ENCODE measurements at regions not wholly inside any gene's neighbourhood (a gene's known extent, or its start where the extent isn't known, plus 50 kb on each side); places are given as distances from the start of the nearest gene placed in this dataset.

DNA sequence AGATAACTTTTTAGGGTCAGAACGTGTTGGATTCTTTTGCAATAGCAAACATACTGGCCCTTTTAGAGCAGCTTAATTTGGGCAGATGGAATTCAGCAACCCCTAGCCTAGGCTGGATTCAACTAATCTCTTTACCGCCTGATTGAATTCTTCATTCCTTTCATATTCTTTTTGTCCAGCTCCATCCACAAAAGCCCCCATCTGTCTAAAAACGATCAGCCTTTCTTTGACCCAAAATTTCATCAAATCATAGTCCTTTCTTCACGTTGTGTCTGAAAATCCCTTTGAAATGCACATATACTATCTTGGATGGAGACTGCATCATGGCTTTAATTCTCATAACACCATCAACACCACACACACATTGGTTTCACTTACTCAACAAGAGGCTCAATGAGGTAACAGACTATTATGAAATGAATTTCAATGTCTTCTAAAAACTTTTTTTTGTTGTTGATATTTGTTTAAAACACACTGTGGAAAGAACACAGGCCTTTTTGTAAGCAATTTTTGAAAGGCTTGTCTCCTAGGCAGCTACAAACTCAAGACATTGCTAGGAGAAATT is 128.0 kb upstream of the EEA1 start:
- no peaks in the 10 kb centered on the region for H3K9me3 ChIP-seq (ENCODE audit: insufficient read depth, low read depth, low read length)
- no peaks in the 10 kb centered on the region for H3K4me1 ChIP-seq (ENCODE audit: insufficient read depth, low read length, poor library complexity, severe bottlenecking)
- no peaks in the 10 kb centered on the region for H3K27me3 ChIP-seq (ENCODE audit: insufficient read depth, low read length, poor library complexity, severe bottlenecking)
- H3K9me2 ChIP-seq (replicated peaks; ENCODE audit: low read depth, low read length) = no peaks in the 10 kb centered on the region
- TF ChIP-seq, protein P1, sequence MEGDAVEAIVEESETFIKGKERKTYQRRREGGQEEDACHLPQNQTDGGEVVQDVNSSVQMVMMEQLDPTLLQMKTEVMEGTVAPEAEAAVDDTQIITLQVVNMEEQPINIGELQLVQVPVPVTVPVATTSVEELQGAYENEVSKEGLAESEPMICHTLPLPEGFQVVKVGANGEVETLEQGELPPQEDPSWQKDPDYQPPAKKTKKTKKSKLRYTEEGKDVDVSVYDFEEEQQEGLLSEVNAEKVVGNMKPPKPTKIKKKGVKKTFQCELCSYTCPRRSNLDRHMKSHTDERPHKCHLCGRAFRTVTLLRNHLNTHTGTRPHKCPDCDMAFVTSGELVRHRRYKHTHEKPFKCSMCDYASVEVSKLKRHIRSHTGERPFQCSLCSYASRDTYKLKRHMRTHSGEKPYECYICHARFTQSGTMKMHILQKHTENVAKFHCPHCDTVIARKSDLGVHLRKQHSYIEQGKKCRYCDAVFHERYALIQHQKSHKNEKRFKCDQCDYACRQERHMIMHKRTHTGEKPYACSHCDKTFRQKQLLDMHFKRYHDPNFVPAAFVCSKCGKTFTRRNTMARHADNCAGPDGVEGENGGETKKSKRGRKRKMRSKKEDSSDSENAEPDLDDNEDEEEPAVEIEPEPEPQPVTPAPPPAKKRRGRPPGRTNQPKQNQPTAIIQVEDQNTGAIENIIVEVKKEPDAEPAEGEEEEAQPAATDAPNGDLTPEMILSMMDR (conservative IDR thresholded peaks at IDR 0.05; ENCODE audit: low read length) = no peak
- TF ChIP-seq EZH2phosphoT487 (IDR thresholded peaks at IDR 0.05; ENCODE audit: borderline replicate concordance) = no peak
- no peaks in the 10 kb centered on the region for H3F3A ChIP-seq (ENCODE audit: low read depth)
- no peaks in the 10 kb centered on the region for H3K36me3 ChIP-seq (ENCODE audit: insufficient read depth, low read length)
- no peak overlapping the region for H3K9ac ChIP-seq (ENCODE audit: low read depth, low read length, poor library complexity, severe bottlenecking)
- no peaks in the 10 kb centered on the region for H3K79me2 ChIP-seq (ENCODE audit: insufficient read depth, low read length)
- no peak overlapping the region for H3K4me3 ChIP-seq (ENCODE audit: low read length, poor library complexity, severe bottlenecking)
- H3K4me2 ChIP-seq (ENCODE audit: low read depth, low read length, poor library complexity, severe bottlenecking) = no peak overlapping the region
- no peaks in the 10 kb centered on the region for H4K20me1 ChIP-seq (ENCODE audit: insufficient read depth, low read length, poor library complexity, severe bottlenecking)
- no peak overlapping the region for H2AFZ ChIP-seq (ENCODE audit: low read length)

DNA sequence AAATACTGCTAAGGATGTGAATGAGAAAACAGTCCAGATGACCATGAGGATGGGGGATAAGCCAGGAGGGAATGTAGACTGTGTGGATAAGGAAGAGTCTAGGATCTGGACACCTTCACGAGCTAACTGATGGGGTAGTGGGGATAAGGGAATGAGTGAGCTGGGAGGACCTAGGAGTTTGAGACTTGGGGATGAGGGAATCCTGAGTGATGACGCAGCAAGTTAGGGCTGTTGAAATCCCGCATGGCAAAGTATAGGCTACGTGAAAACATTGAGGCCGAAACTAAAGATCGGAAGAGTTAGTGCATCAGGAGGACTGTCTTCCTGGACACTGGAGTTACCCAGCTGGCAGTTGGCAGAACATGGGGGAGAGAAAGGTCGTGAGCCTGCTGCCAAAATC is 129.2 kb upstream of the EEA1 start:
- no peak overlapping the region for H3K4me2 ChIP-seq (ENCODE audit: low read depth, low read length, poor library complexity, severe bottlenecking)
- no peaks in the 10 kb centered on the region for H4K20me1 ChIP-seq (ENCODE audit: insufficient read depth, low read length, poor library complexity, severe bottlenecking)
- no peaks in the 10 kb centered on the region for H3K4me1 ChIP-seq (ENCODE audit: insufficient read depth, low read length, poor library complexity, severe bottlenecking)
- H3F3A ChIP-seq (ENCODE audit: low read depth) = no peaks in the 10 kb centered on the region
- no peak overlapping the region for H3K9ac ChIP-seq (ENCODE audit: low read depth, low read length, poor library complexity, severe bottlenecking)
- no peaks in the 10 kb centered on the region for H3K79me2 ChIP-seq (ENCODE audit: insufficient read depth, low read length)
- TF ChIP-seq, protein P1 (conservative IDR thresholded peaks at IDR 0.05; ENCODE audit: low read length) = no peak
- TF ChIP-seq EZH2phosphoT487 (IDR thresholded peaks at IDR 0.05; ENCODE audit: borderline replicate concordance) = no peak
- H3K9me2 ChIP-seq (replicated peaks; ENCODE audit: low read depth, low read length) = no peaks in the 10 kb centered on the region
- H3K27me3 ChIP-seq (ENCODE audit: insufficient read depth, low read length, poor library complexity, severe bottlenecking) = peaks cover 2% of the 10 kb centered on the region
- no peak overlapping the region for H3K4me3 ChIP-seq (ENCODE audit: low read length, poor library complexity, severe bottlenecking)
- H3K9me3 ChIP-seq (ENCODE audit: insufficient read depth, low read depth, low read length) = no peaks in the 10 kb centered on the region
- H3K36me3 ChIP-seq (ENCODE audit: insufficient read depth, low read length) = no peaks in the 10 kb centered on the region
- H2AFZ ChIP-seq (ENCODE audit: low read length) = no peak overlapping the region

DNA sequence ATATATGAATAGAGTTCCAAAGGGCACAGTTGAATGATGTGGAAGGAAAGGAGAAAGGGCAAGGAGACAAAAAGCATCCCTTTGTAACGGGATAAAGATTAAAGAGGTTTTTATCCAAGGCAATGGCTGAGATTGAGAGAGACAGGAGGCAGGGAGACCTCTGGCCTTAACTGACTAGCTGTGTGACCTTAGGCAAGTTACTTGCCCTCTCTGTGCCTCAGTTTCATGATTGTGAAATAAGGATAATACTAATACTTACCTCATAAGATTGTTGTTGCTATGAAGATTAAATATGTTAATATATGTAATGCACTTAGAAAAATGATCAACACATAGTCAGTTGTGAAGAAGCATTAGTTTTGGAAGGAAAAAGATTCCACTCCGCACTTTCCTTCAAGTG is 130.2 kb upstream of the EEA1 start:
- H3K4me1 ChIP-seq (ENCODE audit: insufficient read depth, low read length, poor library complexity, severe bottlenecking) = no peaks in the 10 kb centered on the region
- H3K36me3 ChIP-seq (ENCODE audit: insufficient read depth, low read length) = no peaks in the 10 kb centered on the region
- no peak overlapping the region for H3K4me2 ChIP-seq (ENCODE audit: low read depth, low read length, poor library complexity, severe bottlenecking)
- no peak overlapping the region for H2AFZ ChIP-seq (ENCODE audit: low read length)
- H3K4me3 ChIP-seq (ENCODE audit: low read length, poor library complexity, severe bottlenecking) = no peak overlapping the region
- no peaks in the 10 kb centered on the region for H3K79me2 ChIP-seq (ENCODE audit: insufficient read depth, low read length)
- H3F3A ChIP-seq (ENCODE audit: low read depth) = no peaks in the 10 kb centered on the region
- H3K27me3 ChIP-seq (ENCODE audit: insufficient read depth, low read length, poor library complexity, severe bottlenecking) = peaks cover 5% of the 10 kb centered on the region
- no peak for TF ChIP-seq EZH2phosphoT487 (IDR thresholded peaks at IDR 0.05; ENCODE audit: borderline replicate concordance)
- TF ChIP-seq, protein P1 (conservative IDR thresholded peaks at IDR 0.05; ENCODE audit: low read length) = no peak
- H3K9ac ChIP-seq (ENCODE audit: low read depth, low read length, poor library complexity, severe bottlenecking) = no peak overlapping the region
- no peaks in the 10 kb centered on the region for H4K20me1 ChIP-seq (ENCODE audit: insufficient read depth, low read length, poor library complexity, severe bottlenecking)
- H3K9me2 ChIP-seq (replicated peaks; ENCODE audit: low read depth, low read length) = no peaks in the 10 kb centered on the region
- H3K9me3 ChIP-seq (ENCODE audit: insufficient read depth, low read depth, low read length) = no peaks in the 10 kb centered on the region
